ENCODE measurements at regions not wholly inside any gene's neighbourhood (a gene's known extent, or its start where the extent isn't known, plus 50 kb on each side); places are given as distances from the start of the nearest gene placed in this dataset.

DNA sequence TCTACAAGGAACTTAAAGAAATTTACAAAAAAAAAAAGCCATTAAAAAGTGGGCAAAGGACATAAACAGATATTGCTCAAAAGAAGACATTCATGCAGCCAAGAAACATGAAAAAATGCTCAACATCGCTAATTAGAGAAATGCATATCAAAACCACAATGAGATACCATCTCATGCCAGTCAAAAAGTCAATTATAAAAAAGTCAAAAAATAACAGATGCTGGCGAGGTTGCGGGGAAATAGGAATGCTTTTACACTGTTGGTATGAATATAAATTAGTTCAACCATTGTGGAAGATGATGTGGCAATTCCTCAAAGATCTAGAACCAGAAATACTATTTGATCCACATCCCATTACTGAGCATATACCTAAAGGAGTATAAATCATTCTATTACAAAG lies 411.9 kb upstream of the MARCKS start:
- Histone ChIP-seq H3K9ac (no peak overlapping the region), H3F3A (replicated peaks; ENCODE audit: insufficient read depth) (peaks cover 9% of the 10 kb centered on the region), H3K79me2 (ENCODE audit: insufficient read depth) (no peaks in the 10 kb centered on the region), H3K9me2 (no peaks in the 10 kb centered on the region), H2AFZ (ENCODE audit: low read depth) (no peak overlapping the region), H3K4me3 (ENCODE audit: low read depth in 2 of 2, low read length in 1 of 2) (no peak overlapping the region), H3K36me3 (replicated peaks in 1 of 2; ENCODE audit: control insufficient read depth in 1 of 2, insufficient read depth in 2 of 2, low read length in 1 of 2) (no peaks in the 10 kb centered on the region), H3K4me1 (ENCODE audit: control insufficient read depth in 1 of 2, insufficient read depth in 2 of 2, low read depth in 1 of 2, low read length in 1 of 2) (peaks cover 0 to 16% of the 10 kb centered on the region in 2 experiments; a peak in 2 of 4 replicates), H3K4me2 (no peak overlapping the region), H4K20me1 (ENCODE audit: insufficient read depth) (no peaks in the 10 kb centered on the region), H3K27ac (ENCODE audit: low read depth in 2 of 2, low read length in 1 of 2) (no peak overlapping the region), H3K9me3 (no peaks in the 10 kb centered on the region; the same call in 1 of the 2 replicates), H3K27me3 (ENCODE audit: insufficient read depth) (no peaks in the 10 kb centered on the region)
- 100% methylated on average over 3 of the region's 3 CpGs for WGBS (ENCODE audit: low lambda C conversion rate)
- ChIA-PET POLR2A (no interaction called here), CTCF (no interaction called here)
- TF ChIP-seq, protein P1, sequence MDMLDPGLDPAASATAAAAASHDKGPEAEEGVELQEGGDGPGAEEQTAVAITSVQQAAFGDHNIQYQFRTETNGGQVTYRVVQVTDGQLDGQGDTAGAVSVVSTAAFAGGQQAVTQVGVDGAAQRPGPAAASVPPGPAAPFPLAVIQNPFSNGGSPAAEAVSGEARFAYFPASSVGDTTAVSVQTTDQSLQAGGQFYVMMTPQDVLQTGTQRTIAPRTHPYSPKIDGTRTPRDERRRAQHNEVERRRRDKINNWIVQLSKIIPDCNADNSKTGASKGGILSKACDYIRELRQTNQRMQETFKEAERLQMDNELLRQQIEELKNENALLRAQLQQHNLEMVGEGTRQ (IDR thresholded peaks at IDR 0.05; ENCODE audit: borderline replicate concordance, low read depth, low read length): no peak
- TF ChIP-seq, protein P2, sequence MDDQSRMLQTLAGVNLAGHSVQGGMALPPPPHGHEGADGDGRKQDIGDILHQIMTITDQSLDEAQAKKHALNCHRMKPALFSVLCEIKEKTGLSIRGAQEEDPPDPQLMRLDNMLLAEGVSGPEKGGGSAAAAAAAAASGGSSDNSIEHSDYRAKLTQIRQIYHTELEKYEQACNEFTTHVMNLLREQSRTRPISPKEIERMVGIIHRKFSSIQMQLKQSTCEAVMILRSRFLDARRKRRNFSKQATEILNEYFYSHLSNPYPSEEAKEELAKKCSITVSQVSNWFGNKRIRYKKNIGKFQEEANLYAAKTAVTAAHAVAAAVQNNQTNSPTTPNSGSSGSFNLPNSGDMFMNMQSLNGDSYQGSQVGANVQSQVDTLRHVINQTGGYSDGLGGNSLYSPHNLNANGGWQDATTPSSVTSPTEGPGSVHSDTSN (IDR thresholded peaks at IDR 0.05): no peak
- no peak for DNase-seq

DNA sequence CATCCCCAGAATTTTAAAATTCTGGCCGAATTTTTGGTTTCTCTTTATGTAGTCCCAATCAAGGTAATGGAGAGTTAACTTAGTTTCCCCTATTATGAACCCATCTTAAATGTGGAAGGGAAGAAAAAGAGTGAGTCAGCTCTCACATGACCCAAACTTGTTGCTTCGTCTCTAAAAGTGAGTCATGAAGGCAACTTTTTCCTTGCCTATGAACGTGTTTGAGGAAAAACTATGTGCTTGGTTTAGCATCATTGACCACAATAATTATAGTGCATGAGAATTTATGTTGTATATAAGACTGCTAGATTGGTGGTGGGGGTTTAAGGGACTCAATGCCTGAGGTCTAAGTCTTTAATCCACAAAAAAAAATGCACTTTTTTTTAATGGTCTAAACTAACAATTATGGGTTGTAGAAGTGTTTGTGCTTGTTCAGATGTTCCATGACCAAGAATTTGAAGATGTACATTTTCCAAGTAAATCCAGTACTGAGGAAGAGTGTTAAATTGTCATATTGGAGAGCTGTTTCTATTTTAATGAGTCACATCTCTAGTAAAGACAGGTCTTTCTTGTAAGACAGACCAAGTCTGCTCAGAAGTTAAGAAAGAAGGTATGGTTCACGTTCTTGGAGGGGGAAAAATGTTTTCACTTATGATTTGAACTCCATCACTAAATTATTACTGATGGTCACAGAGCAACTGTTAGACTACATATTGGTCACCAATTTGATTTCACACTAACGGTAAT lies 409.9 kb upstream of the MARCKS start:
- ChIA-PET POLR2A (no interaction called here), CTCF (interaction anchor here (0.6 kb wide), 1 partner anchor 1509 kb away, joined by 3 read pairs; no protein-coding TSS in a partner anchor)
- H3K27ac ChIP-seq (ENCODE audit: low read depth in 2 of 2, low read length in 1 of 2): peak overlapping the region in 1 of 2 experiments; percentile 78; a peak in 2 of 4 replicates
- H2AFZ ChIP-seq (ENCODE audit: low read depth): no peak overlapping the region
- no peaks in the 10 kb centered on the region for H3K9me2 ChIP-seq
- H3K9me3 ChIP-seq: no peaks in the 10 kb centered on the region; the same call in 1 of the 2 replicates
- 34% methylated on average over 5 of the region's 5 CpGs for WGBS (ENCODE audit: low lambda C conversion rate)
- TF ChIP-seq FOXJ3 (CRISPR knock-in tag; IDR thresholded peaks at IDR 0.05): no peak
- no peak for TF ChIP-seq RXRA (IDR thresholded peaks at IDR 0.05; ENCODE audit: borderline replicate concordance, low read depth)
- no peak for TF ChIP-seq RAD21 (IDR thresholded peaks at IDR 0.05; ENCODE audit: low read length)
- TF ChIP-seq, protein P3, sequence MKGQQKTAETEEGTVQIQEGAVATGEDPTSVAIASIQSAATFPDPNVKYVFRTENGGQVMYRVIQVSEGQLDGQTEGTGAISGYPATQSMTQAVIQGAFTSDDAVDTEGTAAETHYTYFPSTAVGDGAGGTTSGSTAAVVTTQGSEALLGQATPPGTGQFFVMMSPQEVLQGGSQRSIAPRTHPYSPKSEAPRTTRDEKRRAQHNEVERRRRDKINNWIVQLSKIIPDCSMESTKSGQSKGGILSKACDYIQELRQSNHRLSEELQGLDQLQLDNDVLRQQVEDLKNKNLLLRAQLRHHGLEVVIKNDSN (IDR thresholded peaks at IDR 0.05; ENCODE audit: borderline replicate concordance, low read depth): peak; percentile 83
- peak; percentile 89 for TF ChIP-seq JUND (IDR thresholded peaks at IDR 0.05)
- TF ChIP-seq, protein P4, sequence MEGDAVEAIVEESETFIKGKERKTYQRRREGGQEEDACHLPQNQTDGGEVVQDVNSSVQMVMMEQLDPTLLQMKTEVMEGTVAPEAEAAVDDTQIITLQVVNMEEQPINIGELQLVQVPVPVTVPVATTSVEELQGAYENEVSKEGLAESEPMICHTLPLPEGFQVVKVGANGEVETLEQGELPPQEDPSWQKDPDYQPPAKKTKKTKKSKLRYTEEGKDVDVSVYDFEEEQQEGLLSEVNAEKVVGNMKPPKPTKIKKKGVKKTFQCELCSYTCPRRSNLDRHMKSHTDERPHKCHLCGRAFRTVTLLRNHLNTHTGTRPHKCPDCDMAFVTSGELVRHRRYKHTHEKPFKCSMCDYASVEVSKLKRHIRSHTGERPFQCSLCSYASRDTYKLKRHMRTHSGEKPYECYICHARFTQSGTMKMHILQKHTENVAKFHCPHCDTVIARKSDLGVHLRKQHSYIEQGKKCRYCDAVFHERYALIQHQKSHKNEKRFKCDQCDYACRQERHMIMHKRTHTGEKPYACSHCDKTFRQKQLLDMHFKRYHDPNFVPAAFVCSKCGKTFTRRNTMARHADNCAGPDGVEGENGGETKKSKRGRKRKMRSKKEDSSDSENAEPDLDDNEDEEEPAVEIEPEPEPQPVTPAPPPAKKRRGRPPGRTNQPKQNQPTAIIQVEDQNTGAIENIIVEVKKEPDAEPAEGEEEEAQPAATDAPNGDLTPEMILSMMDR (IDR thresholded peaks at IDR 0.05): no peak
- peak; percentile 94; the same call in 1 of the 2 replicates for TF ChIP-seq FOSL2 (IDR thresholded peaks at IDR 0.05; ENCODE audit: borderline replicate concordance, low read depth)
- TF ChIP-seq, protein P2 (IDR thresholded peaks at IDR 0.05): 0 out of 2 replicates have a peak, but pooled peaks have one; percentile 4
- TF ChIP-seq GATA2 (CRISPR knock-in tag; IDR thresholded peaks at IDR 0.05): no peak
- TF ChIP-seq ELF1 (IDR thresholded peaks at IDR 0.05): no peak
- TF ChIP-seq EZH2phosphoT487 (IDR thresholded peaks at IDR 0.05; ENCODE audit: borderline replicate concordance, low read depth): no peak
- TF ChIP-seq RFX5 (IDR thresholded peaks at IDR 0.05; ENCODE audit: low read length): no peak
- peak; percentile 23; the same call in 1 of the 2 replicates for TF ChIP-seq TCF12 (IDR thresholded peaks at IDR 0.05)
- no peak for TF ChIP-seq GABPA (IDR thresholded peaks at IDR 0.05; ENCODE audit: low read depth)
- TF ChIP-seq NFIC (IDR thresholded peaks at IDR 0.05; ENCODE audit: borderline replicate concordance): no peak
- TF ChIP-seq, protein P5, sequence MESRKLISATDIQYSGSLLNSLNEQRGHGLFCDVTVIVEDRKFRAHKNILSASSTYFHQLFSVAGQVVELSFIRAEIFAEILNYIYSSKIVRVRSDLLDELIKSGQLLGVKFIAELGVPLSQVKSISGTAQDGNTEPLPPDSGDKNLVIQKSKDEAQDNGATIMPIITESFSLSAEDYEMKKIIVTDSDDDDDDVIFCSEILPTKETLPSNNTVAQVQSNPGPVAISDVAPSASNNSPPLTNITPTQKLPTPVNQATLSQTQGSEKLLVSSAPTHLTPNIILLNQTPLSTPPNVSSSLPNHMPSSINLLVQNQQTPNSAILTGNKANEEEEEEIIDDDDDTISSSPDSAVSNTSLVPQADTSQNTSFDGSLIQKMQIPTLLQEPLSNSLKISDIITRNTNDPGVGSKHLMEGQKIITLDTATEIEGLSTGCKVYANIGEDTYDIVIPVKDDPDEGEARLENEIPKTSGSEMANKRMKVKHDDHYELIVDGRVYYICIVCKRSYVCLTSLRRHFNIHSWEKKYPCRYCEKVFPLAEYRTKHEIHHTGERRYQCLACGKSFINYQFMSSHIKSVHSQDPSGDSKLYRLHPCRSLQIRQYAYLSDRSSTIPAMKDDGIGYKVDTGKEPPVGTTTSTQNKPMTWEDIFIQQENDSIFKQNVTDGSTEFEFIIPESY (IDR thresholded peaks at IDR 0.05; ENCODE audit: borderline replicate concordance, low read depth): no peak
- DNase-seq: no peak
- peaks cover 0 to 16% of the 10 kb centered on the region in 2 experiments; a peak in 2 of 4 replicates for H3K4me1 ChIP-seq (ENCODE audit: control insufficient read depth in 1 of 2, insufficient read depth in 2 of 2, low read depth in 1 of 2, low read length in 1 of 2)
- H3K36me3 ChIP-seq (replicated peaks in 1 of 2; ENCODE audit: control insufficient read depth in 1 of 2, insufficient read depth in 2 of 2, low read length in 1 of 2): no peaks in the 10 kb centered on the region
- H3K27me3 ChIP-seq (ENCODE audit: insufficient read depth): no peaks in the 10 kb centered on the region
- H3K4me3 ChIP-seq (ENCODE audit: low read depth in 2 of 2, low read length in 1 of 2): no peak overlapping the region
- H3F3A ChIP-seq (replicated peaks; ENCODE audit: insufficient read depth): peaks cover 9% of the 10 kb centered on the region
- no peak overlapping the region; the same call in 1 of the 2 replicates for H3K9ac ChIP-seq
- no peaks in the 10 kb centered on the region for H3K79me2 ChIP-seq (ENCODE audit: insufficient read depth)
- no peaks in the 10 kb centered on the region for H4K20me1 ChIP-seq (ENCODE audit: insufficient read depth)
- no peak overlapping the region for H3K4me2 ChIP-seq

Data from SK-N-SH (cell line).